Right lung (tissue), 2 donors: ENCODE measurements at regions not wholly inside any gene's neighbourhood (a gene's known extent, or its start where the extent isn't known, plus 50 kb on each side); places are given as distances from the start of the nearest gene placed in this dataset.
A peak's percentile ranks its signal among the peaks of the same experiment; 100 is the strongest.

ENCODE experiments used
- DNase-seq, 2 donors: peaks; one replicate each; pipeline ENCODE4 v3.0.0-alpha.2; 2013

DNA sequence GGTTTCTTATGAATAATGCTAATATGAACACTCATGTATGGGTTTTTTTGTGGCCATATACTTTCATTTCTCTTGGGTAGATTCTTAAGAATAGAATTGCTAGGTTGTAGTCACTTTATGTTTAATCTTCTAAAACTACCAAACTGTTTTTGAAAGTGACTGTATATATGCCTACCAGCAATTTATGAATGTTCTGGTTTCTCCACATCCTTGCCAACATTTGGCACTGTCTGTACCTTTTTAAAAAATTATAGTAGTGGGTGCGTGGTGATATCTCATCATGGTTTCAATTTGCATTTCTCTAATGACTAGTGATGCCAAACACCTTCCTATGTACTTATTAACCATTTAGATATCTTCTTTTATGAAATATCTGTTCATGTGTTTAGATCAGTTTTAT is 110.6 kb upstream of the RIOK3 start:
- no peak for DNase-seq

DNA sequence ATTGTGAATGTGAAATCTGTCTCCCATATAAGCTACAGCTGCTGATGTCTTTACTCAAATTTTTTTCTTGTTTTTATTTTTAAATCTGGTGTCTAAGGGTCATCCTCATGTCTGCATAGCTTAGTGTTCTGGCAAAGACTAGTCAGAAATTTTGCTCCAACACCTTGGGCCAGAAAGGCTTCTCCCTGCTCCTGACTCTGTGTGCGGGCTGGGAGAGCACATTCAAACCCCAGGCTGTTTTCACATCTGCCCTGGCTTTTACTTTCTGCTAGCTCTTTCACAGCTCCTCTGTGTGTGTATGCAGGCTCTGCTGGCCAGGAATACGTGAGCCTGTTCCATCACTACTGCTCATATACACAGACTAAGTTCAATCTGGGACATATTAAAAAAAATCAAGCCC is 102.9 kb upstream of the RIOK3 start:
- DNase-seq = no peak

DNA sequence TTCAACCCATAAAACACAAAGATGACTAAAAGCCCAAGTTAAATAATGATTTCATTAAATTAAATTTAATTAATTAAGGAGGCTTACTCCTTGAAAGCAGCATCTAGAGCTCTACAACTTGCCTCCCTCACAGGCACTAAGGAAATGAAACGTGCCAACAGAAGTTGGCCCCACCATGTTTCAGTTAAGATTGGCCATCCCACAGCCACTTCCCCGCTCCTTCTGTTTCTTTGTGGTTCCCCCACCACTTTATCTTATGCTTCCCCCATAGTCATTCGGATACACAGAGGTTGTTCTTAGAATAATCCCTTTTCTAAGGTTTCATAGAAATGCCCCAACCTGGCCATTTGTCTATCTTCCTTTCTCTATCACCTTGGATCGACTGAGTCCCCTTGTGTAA is 101.6 kb upstream of the RIOK3 start:
- no peak for DNase-seq

DNA sequence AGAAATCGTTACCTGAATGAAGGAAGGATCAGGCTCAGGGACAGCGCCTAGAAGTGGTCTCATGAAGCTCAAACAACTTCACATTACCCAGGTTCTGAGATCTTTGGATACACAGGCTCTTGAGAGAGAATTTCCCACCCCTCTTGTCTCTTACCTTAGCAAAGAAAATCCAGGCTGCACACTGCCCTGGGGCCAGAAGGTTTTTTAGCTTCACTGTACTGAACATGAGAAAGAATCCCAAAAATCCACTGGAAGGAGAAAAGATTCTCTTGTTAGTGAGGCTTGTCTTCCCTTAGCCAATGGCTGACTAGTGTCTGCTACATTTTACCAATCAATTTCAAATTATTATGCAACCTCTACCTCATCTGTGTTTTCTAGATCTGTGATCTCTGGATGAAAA is 101.0 kb upstream of the RIOK3 start:
- no peak for DNase-seq

DNA sequence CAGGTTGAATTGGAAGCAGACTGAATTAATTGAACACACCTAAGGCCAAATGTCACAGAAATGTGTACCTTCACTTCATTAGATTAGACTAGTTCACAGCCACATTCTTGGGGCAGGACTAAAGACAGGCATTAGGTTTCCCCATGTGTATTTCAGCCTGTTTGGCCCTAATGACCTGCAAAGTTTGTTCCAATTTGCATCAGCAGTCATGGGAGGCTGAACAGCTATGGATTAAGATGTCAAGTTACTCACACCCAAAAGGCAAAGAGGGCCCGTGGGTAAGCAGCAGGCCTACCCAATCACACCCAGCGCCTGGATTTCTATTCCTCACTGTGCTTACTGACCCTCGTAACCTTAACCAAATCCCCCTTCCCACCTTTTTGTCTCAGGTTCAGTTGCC is 99.6 kb upstream of the RIOK3 start:
- DNase-seq = no peak

DNA sequence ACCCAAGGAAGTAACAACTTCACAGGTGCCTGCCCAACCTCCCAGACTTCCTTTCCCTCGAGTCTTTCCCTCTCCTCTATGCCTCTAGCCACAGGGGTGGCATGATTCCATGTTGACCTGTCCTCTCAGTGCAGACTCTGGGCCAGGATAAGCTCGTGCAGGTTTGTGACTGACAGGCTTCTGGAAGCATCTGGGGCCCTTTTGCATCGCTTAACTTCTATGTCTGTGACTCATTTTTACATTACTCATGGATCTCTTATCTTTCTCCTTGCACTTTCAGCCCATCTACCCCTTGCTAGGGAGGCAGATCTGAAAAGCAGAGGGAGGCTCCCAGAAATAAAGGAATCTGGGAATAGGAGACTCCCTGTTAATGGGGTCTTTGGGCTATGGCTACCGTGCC is 98.5 kb upstream of the RIOK3 start:
- no peak for DNase-seq

DNA sequence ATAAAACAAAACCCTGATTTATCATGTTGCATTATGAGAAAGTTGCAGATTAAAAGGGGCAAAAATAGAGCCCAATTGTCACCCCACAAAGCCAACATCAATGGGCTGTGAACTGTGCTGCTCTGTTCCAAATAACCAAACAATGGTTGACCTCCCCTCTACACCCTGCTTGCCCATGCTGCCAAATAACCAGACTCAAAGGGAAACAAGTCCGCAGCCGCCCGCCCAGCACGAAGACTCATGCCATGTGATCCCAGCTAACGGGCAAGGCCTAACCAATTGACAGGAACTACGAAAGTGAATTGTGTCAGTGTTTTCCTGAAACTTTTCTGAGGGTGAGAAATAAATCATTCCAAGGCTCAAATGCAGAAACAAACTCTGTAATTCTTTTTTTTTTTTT is 97.9 kb upstream of the RIOK3 start:
- DNase-seq = no peak

DNA sequence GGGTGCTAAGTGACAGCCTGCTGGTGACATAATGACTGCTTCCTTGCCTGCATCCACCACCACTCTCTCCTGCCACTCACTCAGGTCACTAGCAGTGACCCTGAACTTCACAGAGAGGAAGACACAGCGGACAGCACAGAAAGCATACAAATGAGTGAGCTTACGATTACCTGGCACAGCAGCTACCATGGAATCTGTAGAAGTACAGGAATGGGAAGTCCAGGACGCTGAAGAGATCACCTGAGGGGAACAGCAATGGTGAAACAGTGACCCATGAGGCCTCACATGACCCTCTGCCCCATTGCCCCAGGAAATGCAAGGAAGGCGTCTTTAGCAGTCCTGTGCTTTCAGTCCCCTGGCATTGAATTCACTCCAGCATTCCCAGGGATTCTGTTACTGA is 96.7 kb upstream of the RIOK3 start:
- no peak for DNase-seq

DNA sequence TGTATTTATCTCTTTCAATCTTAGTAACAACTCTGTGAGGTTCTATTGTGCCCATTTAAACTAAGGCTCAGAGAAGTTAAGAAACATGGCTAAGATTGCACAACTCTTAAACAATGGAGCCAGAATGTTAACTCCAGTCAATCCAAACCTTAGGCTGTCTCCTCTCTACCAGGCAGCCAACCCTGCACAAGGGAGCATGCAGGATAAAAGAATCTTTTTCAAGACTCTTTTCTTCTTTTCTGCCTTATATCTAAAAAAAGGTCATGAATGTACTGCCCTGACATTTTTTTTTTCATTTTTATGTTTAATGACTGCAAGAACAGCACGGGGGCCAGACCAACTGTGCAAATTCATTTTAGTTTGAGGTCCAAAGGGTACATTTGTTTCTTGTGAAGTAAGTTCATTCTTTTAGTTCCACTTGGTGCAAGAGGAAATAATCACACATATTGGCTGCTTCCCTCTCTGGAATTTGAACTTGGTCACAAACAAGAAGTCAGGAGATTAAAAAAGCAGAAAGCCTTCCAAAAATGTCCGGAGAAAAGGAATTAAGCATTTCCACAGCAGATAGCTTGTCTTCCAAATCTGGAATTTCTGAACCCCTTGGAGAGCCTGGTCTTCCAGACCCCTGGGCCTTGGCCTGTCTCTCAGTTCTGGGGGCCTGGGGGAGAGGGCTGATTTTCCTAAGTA is 96.0 kb upstream of the RIOK3 start:
- peak in 1 of 2 donors; percentile 64 for DNase-seq

DNA sequence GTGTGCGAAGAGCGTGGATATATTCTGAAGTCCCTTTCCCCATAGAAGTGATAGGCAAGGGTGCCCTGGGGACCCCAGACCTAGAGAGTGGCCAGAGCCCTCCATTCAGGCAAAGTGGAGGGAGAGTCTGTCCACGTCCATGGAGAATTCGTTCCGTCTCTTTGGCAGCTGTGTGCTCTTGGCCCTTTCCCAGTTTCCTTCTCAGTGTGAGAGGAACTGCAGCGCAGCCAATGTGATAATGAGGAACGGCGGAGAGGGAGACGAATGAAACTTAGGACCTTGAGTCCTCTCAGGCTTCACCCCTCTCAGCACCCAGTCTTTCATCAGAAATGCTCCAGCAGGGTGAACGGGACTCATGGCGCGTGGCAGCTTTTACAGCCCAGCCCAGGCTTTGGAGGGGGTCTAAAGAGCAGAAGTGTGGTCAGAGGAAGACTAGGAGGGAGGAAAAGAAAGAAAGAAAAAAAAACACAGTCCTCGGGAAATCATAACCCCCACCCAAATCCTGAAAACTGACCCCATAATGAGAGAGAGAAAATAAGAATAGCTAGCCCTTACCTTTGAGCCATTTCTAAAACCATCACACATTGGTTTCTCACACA is 95.0 kb upstream of the RIOK3 start:
- DNase-seq = peak in 1 of 2 donors; percentile 69

DNA sequence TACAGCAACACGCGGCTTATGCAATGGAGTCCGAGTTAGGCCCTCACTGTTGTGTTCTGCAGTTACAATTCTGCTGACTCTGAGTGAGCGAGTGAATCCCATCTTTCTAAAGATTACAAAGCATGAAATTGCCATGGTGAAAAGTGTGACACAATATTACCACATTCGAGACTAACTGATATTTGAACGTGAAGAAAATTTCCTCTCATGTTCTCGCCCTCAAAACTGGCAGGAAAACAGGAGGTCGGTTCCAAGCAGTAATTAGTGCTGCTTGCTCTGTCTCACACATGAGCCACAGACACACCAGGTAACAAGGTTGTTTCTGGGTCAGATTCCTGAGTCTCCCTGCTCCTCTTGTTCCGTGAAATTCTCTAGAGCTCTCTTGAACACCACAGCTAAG is 93.7 kb upstream of the RIOK3 start:
- no peak for DNase-seq

DNA sequence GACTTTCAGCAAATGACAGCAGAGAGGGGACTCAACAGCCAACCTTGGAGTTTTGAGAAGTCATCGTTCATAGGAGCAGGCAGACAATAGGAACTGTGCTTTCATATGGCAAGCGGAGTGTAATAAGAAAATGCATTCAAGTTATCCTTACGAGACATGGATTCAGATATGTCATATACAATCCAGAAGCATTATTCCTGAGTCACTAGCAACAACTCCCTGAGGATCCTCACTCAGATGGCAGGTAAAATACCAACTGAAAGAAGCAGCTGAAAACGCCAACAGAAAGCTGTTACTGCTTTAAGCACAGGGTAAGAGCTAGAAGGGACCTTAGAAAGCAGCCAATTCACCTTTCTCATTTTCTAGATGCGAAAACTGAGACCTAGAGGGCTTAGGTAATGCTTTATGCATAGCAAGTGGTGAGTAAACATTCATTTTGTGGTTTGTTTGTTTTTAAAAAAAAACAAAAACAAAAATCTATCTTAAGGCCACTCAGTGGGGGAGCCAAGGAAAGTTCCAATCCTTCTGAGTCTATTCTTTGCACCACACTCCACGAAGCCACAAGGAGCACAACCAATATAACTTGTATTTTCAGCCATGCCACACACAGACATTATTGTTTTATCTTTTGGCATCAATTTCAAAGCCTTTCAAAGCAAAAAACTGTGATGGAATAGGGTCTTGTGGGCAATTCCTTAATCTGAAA is 89.1 kb upstream of the RIOK3 start:
- no peak for DNase-seq

DNA sequence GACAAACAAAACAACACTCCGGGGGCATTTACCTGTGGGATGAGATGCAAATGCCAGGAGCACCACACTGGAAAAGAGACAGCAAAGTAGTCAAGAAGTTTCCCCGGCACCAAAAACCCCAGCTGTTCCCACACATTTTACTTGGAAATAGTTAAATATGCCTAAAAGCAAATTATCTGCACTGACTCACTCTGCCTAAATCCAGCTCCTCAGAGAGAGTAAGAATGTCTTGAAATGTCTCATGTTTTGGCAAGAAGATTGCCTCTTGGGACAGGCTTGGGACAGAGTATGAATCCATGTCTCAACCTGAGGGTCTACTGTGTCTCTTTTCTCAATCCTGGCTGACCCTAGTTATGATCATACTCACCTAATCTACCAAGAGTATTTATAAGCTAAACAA is 87.5 kb upstream of the RIOK3 start:
- no peak for DNase-seq

DNA sequence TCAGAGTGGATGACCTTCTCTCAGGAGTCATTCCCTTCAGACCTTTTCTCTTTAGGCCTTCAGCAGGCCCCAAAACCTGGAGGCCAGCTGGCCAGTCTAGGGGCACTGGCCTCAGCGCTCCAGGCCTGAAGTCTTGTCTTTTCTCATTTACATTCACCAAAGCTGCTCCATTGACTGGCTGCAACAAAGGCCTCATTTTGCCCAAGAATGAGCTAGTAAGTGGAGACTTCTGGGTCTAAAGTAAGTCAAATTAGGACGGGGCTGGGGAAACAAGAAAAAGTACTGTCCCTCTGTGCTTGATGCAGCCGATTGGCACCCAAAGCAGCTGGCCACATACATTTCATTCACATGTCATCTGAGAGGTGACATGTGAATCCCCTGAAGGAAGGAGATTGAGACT is 83.8 kb upstream of the RIOK3 start:
- no peak for DNase-seq

DNA sequence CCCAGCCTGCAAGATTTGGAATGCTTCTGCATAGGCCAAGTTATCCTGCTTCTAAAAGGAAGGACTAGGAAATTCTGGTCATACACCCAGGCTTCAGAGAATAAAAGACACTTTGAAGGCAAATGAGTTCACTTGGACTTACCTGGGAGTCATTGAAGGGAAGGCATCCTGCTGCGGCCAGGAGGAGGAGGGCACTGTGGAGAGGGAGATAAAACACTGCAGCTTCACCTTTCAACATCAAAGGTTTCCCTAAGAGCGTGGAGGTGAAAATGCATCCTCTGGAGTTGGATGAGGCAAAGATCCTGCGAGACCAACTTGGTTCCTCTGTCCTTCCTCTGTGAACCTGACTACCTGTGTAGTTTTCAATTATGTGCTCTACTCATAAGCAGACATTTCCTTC is 79.5 kb upstream of the RIOK3 start:
- DNase-seq = no peak

DNA sequence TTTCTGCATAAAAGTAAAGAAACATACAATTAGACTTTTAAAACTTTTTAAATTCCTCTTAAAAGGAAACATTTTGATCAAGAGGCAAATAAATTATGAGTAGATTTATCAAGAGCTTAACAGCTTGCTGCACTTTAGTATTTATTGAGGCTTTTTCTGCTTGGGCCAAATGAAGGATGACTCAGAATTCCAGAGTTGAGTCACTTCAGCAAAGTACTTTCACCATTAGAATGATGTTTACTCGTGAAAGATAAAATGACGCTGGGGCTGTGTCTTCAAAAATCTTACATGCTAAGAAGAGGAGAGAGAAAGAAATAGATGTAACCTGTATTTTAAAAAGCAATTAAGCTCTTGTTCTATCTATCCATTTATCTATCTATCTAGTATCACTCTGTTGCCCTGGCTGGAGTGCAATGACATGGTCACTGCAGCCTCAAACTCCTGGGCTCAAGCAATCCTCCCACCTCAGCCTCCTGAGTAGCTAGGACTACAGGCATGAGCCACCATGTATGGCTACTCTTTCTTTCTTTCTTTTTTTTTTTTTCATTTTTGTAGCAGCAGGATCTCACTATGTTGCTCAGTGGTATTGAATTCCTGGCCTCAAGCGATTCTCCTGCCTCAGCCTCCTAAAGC is 75.3 kb upstream of the RIOK3 start:
- DNase-seq = no peak

DNA sequence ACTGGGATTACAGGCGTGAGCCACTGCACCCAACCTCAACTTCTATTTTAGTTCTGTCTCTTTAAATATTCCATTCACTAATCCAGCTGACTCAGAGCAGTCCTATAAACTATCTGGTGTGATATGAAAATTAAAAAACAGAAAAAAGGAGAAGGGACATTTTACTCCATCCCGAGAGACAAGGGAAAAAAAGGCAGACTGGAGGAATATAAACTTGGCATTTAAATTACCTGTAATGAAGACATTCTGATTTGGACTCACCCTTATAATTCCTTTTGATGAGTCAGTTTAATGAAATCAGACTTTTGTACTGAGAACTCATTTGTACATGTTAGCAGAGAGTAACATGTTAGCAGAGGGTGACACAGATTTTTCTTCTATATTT is 74.8 kb upstream of the RIOK3 start:
- no peak for DNase-seq

DNA sequence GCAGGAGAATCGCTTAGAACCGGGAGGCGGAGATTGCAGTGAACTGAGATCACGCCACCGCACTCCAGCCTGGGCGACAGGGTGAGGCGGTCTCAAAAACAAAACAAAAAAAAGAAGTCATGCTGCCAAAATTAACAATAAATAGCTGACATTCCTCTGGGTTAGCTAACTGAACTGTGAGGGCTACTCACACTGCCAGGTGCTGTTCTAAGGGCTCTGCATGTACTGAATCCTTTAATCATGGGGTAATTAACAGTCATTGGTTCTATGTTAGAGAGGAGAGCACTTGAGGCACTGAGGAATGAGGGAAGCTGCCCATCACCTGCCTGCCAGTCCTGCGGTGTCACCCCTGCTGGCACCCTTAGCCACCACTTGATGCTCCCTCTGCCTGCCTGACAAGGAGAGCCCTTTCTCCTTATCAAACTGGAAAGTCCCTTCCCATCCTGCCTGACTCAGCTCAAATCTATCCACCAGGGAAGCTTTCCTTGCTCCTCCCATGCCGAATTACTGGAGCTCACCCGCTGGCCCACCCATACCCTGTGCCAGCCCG is 73.0 kb upstream of the RIOK3 start:
- no peak for DNase-seq

DNA sequence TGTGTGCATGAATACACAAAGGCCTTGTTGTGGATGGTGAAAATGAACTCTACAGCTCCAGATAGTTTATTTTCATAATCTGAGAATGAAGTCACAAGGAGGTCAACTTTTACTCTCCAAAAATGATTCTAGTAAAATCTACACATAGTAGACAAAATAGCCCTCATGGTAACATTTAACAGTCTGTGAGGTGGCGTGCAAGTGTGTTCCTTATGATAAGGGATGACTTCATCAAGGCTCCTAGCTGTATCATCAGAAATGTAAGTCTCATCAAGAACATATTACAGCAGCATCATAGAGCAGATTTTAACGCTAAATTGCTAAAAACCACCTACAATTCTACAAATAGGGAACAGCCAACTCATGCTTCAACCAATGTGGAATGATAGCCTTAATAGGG is 72.3 kb upstream of the RIOK3 start:
- DNase-seq = no peak

DNA sequence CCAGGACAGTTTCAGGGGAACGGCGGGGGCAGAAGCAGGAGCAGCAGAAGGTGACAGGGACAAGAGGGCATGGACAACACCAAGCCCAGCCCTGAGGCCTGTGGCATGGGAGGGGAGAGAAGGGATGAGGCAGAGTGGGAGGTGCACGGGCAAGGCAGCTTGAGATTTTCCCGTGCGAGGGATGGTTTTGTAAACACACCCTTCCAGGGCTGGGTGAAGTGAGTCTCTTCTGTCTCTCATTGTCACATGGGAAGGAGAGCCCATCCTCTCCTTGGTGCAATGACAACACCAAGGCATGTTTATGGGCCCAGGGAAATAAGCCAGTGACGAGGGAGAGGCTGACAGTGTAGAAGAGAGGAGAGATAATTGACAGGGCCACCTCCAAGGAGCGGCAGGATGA is 69.6 kb upstream of the RIOK3 start:
- no peak for DNase-seq

DNA sequence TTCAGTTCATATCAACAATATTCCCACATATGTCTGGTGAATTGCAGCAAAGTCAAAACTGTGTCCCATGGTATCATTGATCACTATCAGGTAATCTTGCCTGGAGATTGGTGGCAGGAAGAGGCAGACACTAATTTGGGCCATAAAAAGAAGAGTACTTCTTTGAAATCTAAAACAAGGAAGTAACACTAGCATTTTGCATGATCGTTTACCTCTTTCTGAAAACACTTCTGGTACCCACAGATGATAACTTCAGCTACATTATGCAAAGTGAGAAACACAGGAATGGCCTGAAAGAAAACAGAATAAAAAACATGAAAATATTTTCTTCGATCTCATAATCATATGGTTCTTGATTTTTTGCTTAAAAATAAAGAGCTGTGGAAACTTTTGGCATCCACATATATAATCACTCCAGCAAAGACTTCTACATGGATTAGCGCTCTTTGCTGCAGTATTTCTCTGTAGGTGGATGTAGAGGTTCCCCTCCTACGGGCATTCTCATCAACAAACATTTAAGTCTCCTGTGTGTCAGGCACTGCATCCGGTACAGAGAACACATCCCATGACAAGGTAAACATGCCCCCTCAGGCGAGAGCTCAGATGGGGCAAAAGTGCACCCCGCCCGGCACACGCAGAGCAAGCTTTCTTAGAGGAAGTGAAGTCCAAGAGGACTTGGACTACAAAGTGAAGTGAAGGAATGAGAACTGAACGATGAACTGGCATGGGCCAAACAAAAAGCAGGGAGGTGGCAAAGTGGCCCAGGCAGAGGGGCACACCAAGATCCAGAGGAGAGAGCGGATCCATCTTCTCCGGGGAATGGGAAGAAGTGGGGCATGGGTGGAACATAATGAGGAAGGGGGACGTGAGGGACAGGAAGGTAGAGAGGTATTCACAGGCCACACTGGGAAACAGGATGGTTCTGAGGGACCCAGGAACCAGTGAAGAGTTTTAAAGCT is 68.0 kb upstream of the RIOK3 start:
- DNase-seq = no peak

DNA sequence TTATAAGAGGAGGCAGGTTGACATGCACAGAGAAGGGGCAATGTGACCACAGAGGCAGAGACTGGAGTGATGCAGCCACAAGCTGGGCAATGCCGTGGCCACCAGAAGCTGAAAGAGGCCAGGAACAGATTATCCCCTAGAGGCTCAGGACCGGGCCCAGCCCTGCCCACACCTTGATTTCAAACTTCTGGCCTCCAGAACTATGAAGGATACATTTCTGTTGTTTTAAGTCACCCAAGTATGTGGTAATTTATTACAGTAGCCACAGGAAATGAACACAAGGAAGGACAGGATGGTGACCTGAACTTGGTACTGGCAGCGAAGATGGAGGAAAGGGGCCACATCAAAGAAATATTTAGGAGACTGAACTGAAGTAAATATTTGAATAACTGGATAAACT is 66.8 kb upstream of the RIOK3 start:
- DNase-seq = no peak
